ENCODE measurements at regions not wholly inside any gene's neighbourhood (a gene's known extent, or its start where the extent isn't known, plus 50 kb on each side); places are given as distances from the start of the nearest gene placed in this dataset.

DNA sequence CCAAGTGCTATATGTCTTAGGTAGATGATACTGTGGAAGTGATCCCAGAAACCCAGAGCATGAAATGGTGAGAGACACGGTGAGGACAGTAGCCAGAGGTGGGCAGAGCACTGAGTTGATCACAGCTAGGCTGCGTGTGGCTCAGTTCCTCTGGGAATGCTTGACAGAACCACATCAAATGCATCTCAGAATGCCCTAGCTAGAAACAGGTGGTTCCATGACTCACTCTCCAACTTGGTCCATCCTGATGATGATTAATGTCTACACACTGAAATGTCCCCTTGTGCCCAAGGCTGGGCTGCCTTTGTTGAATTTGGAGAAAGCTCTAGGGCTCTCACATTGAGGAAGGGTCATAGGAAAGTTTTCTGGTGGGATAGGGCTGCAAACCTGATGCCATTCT is 113.6 kb downstream of the ZNF518B start:
- Histone ChIP-seq H3K27me3 (replicated peaks in 2 of 5; ENCODE audit: control insufficient read depth in 4 of 5, insufficient read depth in 5 of 5, low read length in 4 of 5) (peaks cover 0 to 13% (median 2%) of the 10 kb centered on the region in 5 experiments), H3K9me3 (ENCODE audit: control extremely low read depth in 1 of 5, control insufficient read depth in 4 of 5, insufficient read depth in 2 of 5, low read depth in 1 of 5, low read length in 4 of 5) (peaks cover 0 to 1% (median 0%) of the 10 kb centered on the region in 5 experiments), H3K27ac (ENCODE audit: insufficient read depth in 1 of 2, low read depth in 1 of 2, low read length in 2 of 2, poor library complexity in 1 of 2, severe bottlenecking in 2 of 2) (no peak overlapping the region), H3K4me3 (ENCODE audit: control insufficient read depth in 1 of 7, extremely low read depth in 1 of 7, insufficient read depth in 4 of 7, low read depth in 2 of 7, low read length in 6 of 7) (no peak overlapping the region), H3K4me1 (ENCODE audit: control extremely low read depth in 1 of 4, control insufficient read depth in 4 of 4, insufficient read depth in 4 of 4, low read length in 3 of 4) (no peaks in the 10 kb centered on the region), H3K36me3 (ENCODE audit: control insufficient read depth in 4 of 4, insufficient read depth in 4 of 4, low read length in 3 of 4) (no peaks in the 10 kb centered on the region)
- DNase-seq: no peak
- WGBS (ENCODE audit: insufficient coverage): 61% methylated on average over 2 of the region's 2 CpGs
- CTCF ChIA-PET: interaction anchor here (0.6 to 0.7 kb wide), 2 partner anchors 12 to 182 kb away, joined by 3 read pairs; no protein-coding TSS in a partner anchor
- POLR2A ChIA-PET: no interaction called here

DNA sequence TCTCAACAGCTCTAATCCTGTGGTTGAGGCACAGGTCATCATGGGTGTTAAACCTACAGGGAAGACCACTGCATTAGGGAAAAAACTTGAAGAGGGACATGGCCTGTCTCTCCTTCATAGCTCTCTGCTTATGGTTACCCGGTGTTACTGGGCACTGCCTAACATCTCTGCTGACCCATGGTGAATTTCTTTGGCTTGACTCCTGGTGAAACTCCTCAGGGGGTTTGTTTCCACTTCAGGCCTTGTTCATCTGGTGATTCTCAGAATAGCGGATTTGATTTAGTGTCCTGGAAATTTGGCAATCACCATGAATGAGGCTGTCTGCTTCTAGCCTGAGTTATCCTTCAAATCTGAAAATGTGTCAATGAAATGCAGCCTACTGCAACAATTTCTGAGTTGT is 114.4 kb downstream of the ZNF518B start:
- WGBS (ENCODE audit: insufficient coverage): 100% methylated on average over 2 of the region's 2 CpGs
- POLR2A ChIA-PET: no interaction called here

DNA sequence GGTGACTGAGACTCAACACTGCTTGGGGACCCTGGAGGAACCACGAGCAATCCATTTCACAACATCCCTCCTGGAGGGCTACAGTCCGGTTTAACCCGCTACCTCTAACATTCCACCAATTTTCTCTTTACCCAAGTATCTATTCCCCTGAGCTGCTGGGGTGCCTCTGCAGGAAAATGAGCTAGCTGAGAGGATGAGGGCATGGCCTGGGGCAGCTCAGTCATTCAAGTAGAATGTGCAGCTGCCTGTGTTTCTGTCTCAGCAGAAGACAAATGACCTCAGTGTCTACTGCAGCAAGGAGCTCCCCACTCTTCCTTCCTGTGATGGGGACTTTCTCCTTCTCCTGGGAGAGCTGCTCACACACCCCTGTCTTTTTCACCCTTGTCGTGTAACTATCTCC is 120.8 kb downstream of the ZNF518B start:
- H3K4me3 ChIP-seq (ENCODE audit: control insufficient read depth in 1 of 7, extremely low read depth in 1 of 7, insufficient read depth in 4 of 7, low read depth in 2 of 7, low read length in 6 of 7): no peak overlapping the region
- no peaks in the 10 kb centered on the region for H3K4me1 ChIP-seq (ENCODE audit: control extremely low read depth in 1 of 4, control insufficient read depth in 4 of 4, insufficient read depth in 4 of 4, low read length in 3 of 4)
- H3K27ac ChIP-seq (ENCODE audit: insufficient read depth in 1 of 2, low read depth in 1 of 2, low read length in 2 of 2, poor library complexity in 1 of 2, severe bottlenecking in 2 of 2): no peak overlapping the region
- peaks cover 0 to 13% (median 5%) of the 10 kb centered on the region in 5 experiments for H3K27me3 ChIP-seq (replicated peaks in 2 of 5; ENCODE audit: control insufficient read depth in 4 of 5, insufficient read depth in 5 of 5, low read length in 4 of 5)
- CTCF ChIA-PET: no interaction called here
- peaks cover 0 to 2% (median 0%) of the 10 kb centered on the region in 5 experiments for H3K9me3 ChIP-seq (ENCODE audit: control extremely low read depth in 1 of 5, control insufficient read depth in 4 of 5, insufficient read depth in 2 of 5, low read depth in 1 of 5, low read length in 4 of 5)
- no peak for DNase-seq
- H3K36me3 ChIP-seq (ENCODE audit: control insufficient read depth in 4 of 4, insufficient read depth in 4 of 4, low read length in 3 of 4): no peaks in the 10 kb centered on the region
- WGBS (ENCODE audit: insufficient coverage): 100% methylated on average over 2 of the region's 4 CpGs
- POLR2A ChIA-PET: no interaction called here

More for the DNA sequence above, 114.4 kb downstream of the ZNF518B start:
- no peaks in the 10 kb centered on the region for H3K36me3 ChIP-seq (ENCODE audit: control insufficient read depth in 4 of 4, insufficient read depth in 4 of 4, low read length in 3 of 4)
- no peak overlapping the region for H3K27ac ChIP-seq (ENCODE audit: insufficient read depth in 1 of 2, low read depth in 1 of 2, low read length in 2 of 2, poor library complexity in 1 of 2, severe bottlenecking in 2 of 2)
- peaks cover 0 to 11% (median 2%) of the 10 kb centered on the region in 5 experiments for H3K27me3 ChIP-seq (replicated peaks in 2 of 5; ENCODE audit: control insufficient read depth in 4 of 5, insufficient read depth in 5 of 5, low read length in 4 of 5)
- DNase-seq: no peak
- H3K4me1 ChIP-seq (ENCODE audit: control extremely low read depth in 1 of 4, control insufficient read depth in 4 of 4, insufficient read depth in 4 of 4, low read length in 3 of 4): no peaks in the 10 kb centered on the region
- H3K4me3 ChIP-seq (ENCODE audit: control insufficient read depth in 1 of 7, extremely low read depth in 1 of 7, insufficient read depth in 4 of 7, low read depth in 2 of 7, low read length in 6 of 7): no peak overlapping the region
- H3K9me3 ChIP-seq (ENCODE audit: control extremely low read depth in 1 of 5, control insufficient read depth in 4 of 5, insufficient read depth in 2 of 5, low read depth in 1 of 5, low read length in 4 of 5): peaks cover 0 to 1% (median 0%) of the 10 kb centered on the region in 5 experiments
- CTCF ChIA-PET: interaction anchor here (0.6 kb wide), 1 partner anchor 466 kb away, joined by 3 read pairs; no protein-coding TSS in a partner anchor

DNA sequence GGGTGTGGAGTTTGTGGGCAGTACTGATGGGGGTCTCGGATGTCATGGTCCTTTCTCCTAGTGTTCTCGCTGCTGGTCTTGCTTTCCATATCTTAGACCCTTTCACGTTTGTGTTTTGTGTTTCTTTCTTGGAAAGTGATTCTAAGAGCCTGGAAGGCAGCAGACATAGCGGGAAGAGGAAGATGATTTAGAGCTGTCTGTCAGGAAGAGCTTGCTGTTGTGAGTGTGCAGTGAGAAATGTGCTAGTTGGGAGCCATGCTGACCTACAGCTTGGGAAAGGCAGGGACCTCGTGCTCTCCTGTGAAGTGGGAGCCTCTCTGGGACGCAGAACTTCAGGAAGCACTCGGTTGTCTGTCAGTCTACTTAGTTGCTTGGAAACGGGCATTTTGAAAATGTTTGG is 122.2 kb downstream of the ZNF518B start:
- ChIA-PET CTCF (no interaction called here), POLR2A (no interaction called here)
- H3K4me1 ChIP-seq (ENCODE audit: control extremely low read depth in 1 of 4, control insufficient read depth in 4 of 4, insufficient read depth in 4 of 4, low read length in 3 of 4): no peaks in the 10 kb centered on the region
- DNase-seq: no peak
- peaks cover 0 to 2% (median 0%) of the 10 kb centered on the region in 5 experiments for H3K9me3 ChIP-seq (ENCODE audit: control extremely low read depth in 1 of 5, control insufficient read depth in 4 of 5, insufficient read depth in 2 of 5, low read depth in 1 of 5, low read length in 4 of 5)
- H3K27me3 ChIP-seq (replicated peaks in 2 of 5; ENCODE audit: control insufficient read depth in 4 of 5, insufficient read depth in 5 of 5, low read length in 4 of 5): peaks cover 0 to 13% (median 5%) of the 10 kb centered on the region in 5 experiments
- no peak overlapping the region for H3K4me3 ChIP-seq (ENCODE audit: control insufficient read depth in 1 of 7, extremely low read depth in 1 of 7, insufficient read depth in 4 of 7, low read depth in 2 of 7, low read length in 6 of 7)
- WGBS (ENCODE audit: insufficient coverage): 82% methylated on average over 4 of the region's 8 CpGs
- H3K27ac ChIP-seq (ENCODE audit: insufficient read depth in 1 of 2, low read depth in 1 of 2, low read length in 2 of 2, poor library complexity in 1 of 2, severe bottlenecking in 2 of 2): no peak overlapping the region
- no peaks in the 10 kb centered on the region for H3K36me3 ChIP-seq (ENCODE audit: control insufficient read depth in 4 of 4, insufficient read depth in 4 of 4, low read length in 3 of 4)

GRCh38 chr4:10334506-10335028 is 122.7 kb downstream of the ZNF518B start:
- POLR2A ChIA-PET: no interaction called here
- Histone ChIP-seq H3K27me3 (replicated peaks in 2 of 5; ENCODE audit: control insufficient read depth in 4 of 5, insufficient read depth in 5 of 5, low read length in 4 of 5) (peaks cover 0 to 13% (median 5%) of the 10 kb centered on the region in 5 experiments), H3K36me3 (ENCODE audit: control insufficient read depth in 4 of 4, insufficient read depth in 4 of 4, low read length in 3 of 4) (no peaks in the 10 kb centered on the region), H3K4me3 (ENCODE audit: control insufficient read depth in 1 of 7, extremely low read depth in 1 of 7, insufficient read depth in 4 of 7, low read depth in 2 of 7, low read length in 6 of 7) (no peak overlapping the region), H3K27ac (ENCODE audit: insufficient read depth in 1 of 2, low read depth in 1 of 2, low read length in 2 of 2, poor library complexity in 1 of 2, severe bottlenecking in 2 of 2) (no peak overlapping the region), H3K9me3 (ENCODE audit: control extremely low read depth in 1 of 5, control insufficient read depth in 4 of 5, insufficient read depth in 2 of 5, low read depth in 1 of 5, low read length in 4 of 5) (peaks cover 0 to 2% (median 0%) of the 10 kb centered on the region in 5 experiments), H3K4me1 (ENCODE audit: control extremely low read depth in 1 of 4, control insufficient read depth in 4 of 4, insufficient read depth in 4 of 4, low read length in 3 of 4) (no peaks in the 10 kb centered on the region)
- DNase-seq: no peak
- 100% methylated on average over 3 of the region's 3 CpGs for WGBS (ENCODE audit: insufficient coverage)
- CTCF ChIA-PET: no interaction called here

- DNase-seq: no peak
- WGBS (ENCODE audit: insufficient coverage): no CpG with 5 or more reads among the region's 1 CpG
- Histone ChIP-seq H3K9me3 (ENCODE audit: control extremely low read depth in 1 of 5, control insufficient read depth in 4 of 5, insufficient read depth in 2 of 5, low read depth in 1 of 5, low read length in 4 of 5) (peaks cover 0 to 2% (median 0%) of the 10 kb centered on the region in 5 experiments), H3K4me1 (ENCODE audit: control extremely low read depth in 1 of 4, control insufficient read depth in 4 of 4, insufficient read depth in 4 of 4, low read length in 3 of 4) (no peaks in the 10 kb centered on the region), H3K4me3 (ENCODE audit: control insufficient read depth in 1 of 7, extremely low read depth in 1 of 7, insufficient read depth in 4 of 7, low read depth in 2 of 7, low read length in 6 of 7) (no peak overlapping the region), H3K27ac (ENCODE audit: insufficient read depth in 1 of 2, low read depth in 1 of 2, low read length in 2 of 2, poor library complexity in 1 of 2, severe bottlenecking in 2 of 2) (no peak overlapping the region), H3K36me3 (ENCODE audit: control insufficient read depth in 4 of 4, insufficient read depth in 4 of 4, low read length in 3 of 4) (no peaks in the 10 kb centered on the region), H3K27me3 (replicated peaks in 2 of 5; ENCODE audit: control insufficient read depth in 4 of 5, insufficient read depth in 5 of 5, low read length in 4 of 5) (peaks cover 0 to 13% (median 5%) of the 10 kb centered on the region in 5 experiments)
- CTCF ChIA-PET: no interaction called here
- POLR2A ChIA-PET: no interaction called here
Observed at GRCh38 chr4:10333942-10334341, 123.3 kb downstream of the ZNF518B start.

GRCh38 chr4:10326075-10326474 is 131.2 kb downstream of the ZNF518B start:
- ChIA-PET CTCF (no interaction called here), POLR2A (interaction anchor here (0.6 kb wide), 1 partner anchor 54 kb away, joined by 3 read pairs; no protein-coding TSS in a partner anchor)
- Histone ChIP-seq H3K27ac (ENCODE audit: insufficient read depth in 1 of 2, low read depth in 1 of 2, low read length in 2 of 2, poor library complexity in 1 of 2, severe bottlenecking in 2 of 2) (no peak overlapping the region), H3K9me3 (ENCODE audit: control extremely low read depth in 1 of 5, control insufficient read depth in 4 of 5, insufficient read depth in 2 of 5, low read depth in 1 of 5, low read length in 4 of 5) (peaks cover 0 to 1% (median 0%) of the 10 kb centered on the region in 5 experiments), H3K4me1 (ENCODE audit: control extremely low read depth in 1 of 4, control insufficient read depth in 4 of 4, insufficient read depth in 4 of 4, low read length in 3 of 4) (no peaks in the 10 kb centered on the region), H3K4me3 (ENCODE audit: control insufficient read depth in 1 of 7, extremely low read depth in 1 of 7, insufficient read depth in 4 of 7, low read depth in 2 of 7, low read length in 6 of 7) (no peak overlapping the region), H3K36me3 (ENCODE audit: control insufficient read depth in 4 of 4, insufficient read depth in 4 of 4, low read length in 3 of 4) (no peaks in the 10 kb centered on the region), H3K27me3 (replicated peaks in 2 of 5; ENCODE audit: control insufficient read depth in 4 of 5, insufficient read depth in 5 of 5, low read length in 4 of 5) (peaks cover 0 to 4% (median 0%) of the 10 kb centered on the region in 5 experiments)
- WGBS (ENCODE audit: insufficient coverage): 100% methylated on average over 2 of the region's 5 CpGs
- peak; percentile 26 to 74 (median 52) for DNase-seq
